Neural cell (in vitro differentiated cells): ENCODE measurements at regions not wholly inside any gene's neighbourhood (a gene's known extent, or its start where the extent isn't known, plus 50 kb on each side); places are given as distances from the start of the nearest gene placed in this dataset.

Experiments used
- H2AFZ ChIP-seq: fragments of 200-600, 300-800 bp; sonication (generic), shearing (Covaris generic); 2 replicates; pipeline ENCODE4 v1.6.0; 2014; ENCODE audit warnings: low read depth, mild to moderate bottlenecking, antibody characterized with exemption, low read length, moderate library complexity
- H3F3A ChIP-seq: fragments of 200-600 bp; shearing (Covaris generic); 2 replicates; pipeline ENCODE4 v1.6.1; 2016; ENCODE audit warnings: mild to moderate bottlenecking, moderate library complexity, mixed read lengths, antibody characterized with exemption, low read length; ENCODE audit not compliant: insufficient read depth, poor library complexity, severe bottlenecking
- H3K27ac ChIP-seq: fragments of 200-600, 300-800 bp; sonication (generic), shearing (Covaris generic); 2 replicates; pipeline ENCODE4 v1.5.1; 2014; ENCODE audit warnings: mild to moderate bottlenecking, low read length, moderate library complexity
- H3K27me3 ChIP-seq: fragments of 300-800, 200-600 bp; sonication (generic), shearing (Covaris generic); 2 replicates; pipeline ENCODE4 v1.6.0; 2014; ENCODE audit warnings: mild to moderate bottlenecking, low read depth, low read length, moderate library complexity; ENCODE audit not compliant: insufficient read depth
- H3K36me3 ChIP-seq: fragments of 300-800, 200-600 bp; sonication (generic), shearing (Covaris generic); 2 replicates; pipeline ENCODE4 v1.5.1; 2014; ENCODE audit warnings: mild to moderate bottlenecking, antibody characterized with exemption, low read length, moderate library complexity; ENCODE audit not compliant: insufficient read depth
- H3K4me2 ChIP-seq: fragments of 300-800, 200-600 bp; sonication (generic), shearing (Covaris generic); 2 replicates; pipeline ENCODE4 v1.6.0; 2014; ENCODE audit warnings: mild to moderate bottlenecking, low read length
- H3K4me3 ChIP-seq: fragments of 300-800, 200-600 bp; sonication (generic), shearing (Covaris generic); 2 replicates; pipeline ENCODE4 v1.5.1; 2014; ENCODE audit warnings: mild to moderate bottlenecking, low read length, moderate library complexity
- H3K79me2 ChIP-seq: fragments of 200-600 bp; shearing (Covaris generic); replicated peaks from 2 replicates; pipeline ENCODE4 v1.6.0; 2014; ENCODE audit warnings: mild to moderate bottlenecking, low read length, moderate library complexity; ENCODE audit not compliant: insufficient read depth
- H3K9ac ChIP-seq: fragments of 300-800, 200-600 bp; sonication (generic), shearing (Covaris generic); 2 replicates; pipeline ENCODE4 v1.6.1; 2016; ENCODE audit warnings: mild to moderate bottlenecking, low read length, mixed read lengths
- H3K9me2 ChIP-seq: fragments of 200-600 bp; shearing (Covaris generic); 2 replicates; pipeline ENCODE4 v1.6.1; 2016; ENCODE audit warnings: mild to moderate bottlenecking, low read length, mixed read lengths; ENCODE audit not compliant: insufficient read depth
- H3K9me3 ChIP-seq: fragments of 200-600, 300-800 bp; sonication (generic), shearing (Covaris generic); 2 replicates; pipeline ENCODE4 v1.6.1; 2016; ENCODE audit warnings: mild to moderate bottlenecking, mixed run types, low read length, moderate library complexity, mixed read lengths
- H4K20me1 ChIP-seq: fragments of 200-600 bp; shearing (Covaris generic); 2 replicates; pipeline ENCODE4 v1.6.1; 2016; ENCODE audit warnings: mild to moderate bottlenecking, mixed run types; ENCODE audit not compliant: insufficient read depth
- EP300 ChIP-seq: fragments of 450-650 bp; conservative IDR thresholded peaks from 2 replicates; pipeline ENCODE4 v1.6.1; 2014; ENCODE audit warnings: antibody characterized with exemption, mild to moderate bottlenecking, moderate library complexity; ENCODE audit not compliant: poor library complexity, severe bottlenecking
- EZH2 ChIP-seq: fragments of 200-600, 300-800 bp; shearing (Covaris generic), sonication (generic); IDR thresholded peaks from 2 replicates; pipeline ENCODE4 v1.6.1; 2014; ENCODE audit warnings: antibody characterized with exemption, low read length, borderline replicate concordance, mild to moderate bottlenecking; ENCODE audit not compliant: insufficient read depth, poor library complexity, severe bottlenecking
- MXI1 ChIP-seq: fragments of 450-650 bp; conservative IDR thresholded peaks from 2 replicates; pipeline ENCODE4 v1.6.1; 2014; ENCODE audit warnings: antibody characterized with exemption, mild to moderate bottlenecking; ENCODE audit not compliant: poor library complexity, severe bottlenecking
- POLR2AphosphoS5 ChIP-seq: IDR thresholded peaks from 2 replicates; pipeline ENCODE4 v1.6.1; 2012
- RAD21 ChIP-seq: fragments of 450-650 bp; conservative IDR thresholded peaks from 2 replicates; pipeline ENCODE4 v1.6.1; 2014; ENCODE audit warnings: antibody characterized with exemption, mild to moderate bottlenecking, moderate library complexity
- REST ChIP-seq: IDR thresholded peaks from 2 replicates; pipeline ENCODE4 v1.6.1; 2012; ENCODE audit warnings: borderline replicate concordance
- SMC3 ChIP-seq: fragments of 450-650 bp; conservative IDR thresholded peaks from 2 replicates; pipeline ENCODE4 v1.6.1; 2014; ENCODE audit warnings: antibody characterized with exemption, mild to moderate bottlenecking, moderate library complexity; ENCODE audit not compliant: poor library complexity
- TAF1 ChIP-seq: IDR thresholded peaks from 2 replicates; pipeline ENCODE4 v1.6.1; 2012; ENCODE audit warnings: low read depth
- TF ChIP-seq, protein P1 (sequence below): fragments of 450-650 bp; IDR thresholded peaks from 2 replicates; pipeline ENCODE4 v1.5.1; 2014; ENCODE audit warnings: antibody characterized with exemption, mild to moderate bottlenecking, moderate library complexity; ENCODE audit not compliant: poor library complexity, severe bottlenecking

DNA sequence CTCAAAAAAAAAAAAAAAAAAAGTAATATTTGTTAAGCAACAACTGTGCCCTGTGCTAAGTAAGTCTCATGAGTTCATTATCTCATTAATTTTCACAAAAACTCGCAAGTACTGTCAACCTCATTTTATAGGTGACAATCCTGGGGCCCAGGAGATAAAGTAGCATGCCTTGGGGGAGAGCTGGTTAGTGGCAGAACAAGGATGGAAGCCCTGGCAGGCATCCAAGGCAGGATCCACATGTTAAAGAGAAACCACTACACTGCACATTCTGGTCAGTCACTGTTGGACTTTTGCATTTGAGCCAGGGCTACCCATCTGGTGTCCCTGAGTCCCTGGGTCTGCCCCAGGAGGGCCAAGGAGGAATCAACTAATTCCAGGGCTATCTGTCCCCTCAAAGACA is 54.6 kb downstream of the ZFP36L2 start:
- no peaks in the 10 kb centered on the region for H3K27me3 ChIP-seq
- H3K4me2 ChIP-seq: no peak overlapping the region
- H2AFZ ChIP-seq: no peak overlapping the region
- H3K27ac ChIP-seq: no peak overlapping the region
- peaks cover 7% of the 10 kb centered on the region for H3K9me3 ChIP-seq
- H3K9ac ChIP-seq: no peak overlapping the region
- no peaks in the 10 kb centered on the region for H3K36me3 ChIP-seq
- no peak overlapping the region for H3K4me3 ChIP-seq
- TF ChIP-seq TAF1 (no peak), REST (no peak), SMC3 (no peak), MXI1 (no peak), EP300 (no peak), RAD21 (no peak), EZH2 (no peak), POLR2AphosphoS5 (no peak)
- TF ChIP-seq, protein P1, sequence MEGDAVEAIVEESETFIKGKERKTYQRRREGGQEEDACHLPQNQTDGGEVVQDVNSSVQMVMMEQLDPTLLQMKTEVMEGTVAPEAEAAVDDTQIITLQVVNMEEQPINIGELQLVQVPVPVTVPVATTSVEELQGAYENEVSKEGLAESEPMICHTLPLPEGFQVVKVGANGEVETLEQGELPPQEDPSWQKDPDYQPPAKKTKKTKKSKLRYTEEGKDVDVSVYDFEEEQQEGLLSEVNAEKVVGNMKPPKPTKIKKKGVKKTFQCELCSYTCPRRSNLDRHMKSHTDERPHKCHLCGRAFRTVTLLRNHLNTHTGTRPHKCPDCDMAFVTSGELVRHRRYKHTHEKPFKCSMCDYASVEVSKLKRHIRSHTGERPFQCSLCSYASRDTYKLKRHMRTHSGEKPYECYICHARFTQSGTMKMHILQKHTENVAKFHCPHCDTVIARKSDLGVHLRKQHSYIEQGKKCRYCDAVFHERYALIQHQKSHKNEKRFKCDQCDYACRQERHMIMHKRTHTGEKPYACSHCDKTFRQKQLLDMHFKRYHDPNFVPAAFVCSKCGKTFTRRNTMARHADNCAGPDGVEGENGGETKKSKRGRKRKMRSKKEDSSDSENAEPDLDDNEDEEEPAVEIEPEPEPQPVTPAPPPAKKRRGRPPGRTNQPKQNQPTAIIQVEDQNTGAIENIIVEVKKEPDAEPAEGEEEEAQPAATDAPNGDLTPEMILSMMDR: no peak
- no peaks in the 10 kb centered on the region for H4K20me1 ChIP-seq
- H3K79me2 ChIP-seq: no peaks in the 10 kb centered on the region
- no peaks in the 10 kb centered on the region for H3F3A ChIP-seq
- no peaks in the 10 kb centered on the region for H3K9me2 ChIP-seq

GRCh38 chr2:43170405-43171105 is 55.9 kb downstream of the ZFP36L2 start:
- Histone ChIP-seq H3K9me3 (peaks cover 5% of the 10 kb centered on the region), H3K9me2 (no peaks in the 10 kb centered on the region), H3K27me3 (no peaks in the 10 kb centered on the region), H2AFZ (no peak overlapping the region), H3F3A (no peaks in the 10 kb centered on the region), H4K20me1 (no peaks in the 10 kb centered on the region), H3K4me3 (no peak overlapping the region), H3K79me2 (no peaks in the 10 kb centered on the region), H3K4me2 (no peak overlapping the region), H3K27ac (no peak overlapping the region), H3K36me3 (no peaks in the 10 kb centered on the region), H3K9ac (no peak overlapping the region)
- TF ChIP-seq EZH2 (no peak), SMC3 (no peak), REST (no peak), TAF1 (no peak), RAD21 (no peak), MXI1 (no peak)
- TF ChIP-seq, protein P1: no peak
